SU-DHL-6 (cell line): ENCODE measurements at regions not wholly inside any gene's neighbourhood (a gene's known extent, or its start where the extent isn't known, plus 50 kb on each side); places are given as distances from the start of the nearest gene placed in this dataset.

Experiments used
- H2AFZ ChIP-seq: fragments of 200-600 bp; sonication (generic); 2 replicates; pipeline ENCODE4 v1.6.1; 2014; ENCODE audit warnings: low read depth, mild to moderate bottlenecking, moderate library complexity, mixed read lengths, antibody characterized with exemption, low read length; ENCODE audit not compliant: severe bottlenecking
- H3F3A ChIP-seq: fragments of 200-600 bp; shearing (Covaris generic); 2 replicates; pipeline ENCODE4 v1.6.0; 2016; ENCODE audit warnings: antibody characterized with exemption, mild to moderate bottlenecking; ENCODE audit not compliant: insufficient read depth
- H3K27ac ChIP-seq: fragments of 200-600 bp; sonication (generic); 2 replicates; pipeline ENCODE4 v1.5.1; 2016; ENCODE audit warnings: low read depth, mild to moderate bottlenecking, low read length, moderate library complexity, mixed read lengths
- H3K27me3 ChIP-seq: fragments of 200-600 bp; sonication (generic), shearing (Covaris generic); 2 replicates; pipeline ENCODE4 v1.6.0; 2014; ENCODE audit warnings: mild to moderate bottlenecking, low read length
- H3K36me3 ChIP-seq: fragments of 200-600 bp; sonication (generic); 2 replicates; pipeline ENCODE4 v1.6.1; 2014; ENCODE audit warnings: mild to moderate bottlenecking, low read length, mixed read lengths
- H3K4me2 ChIP-seq: fragments of 300-600, 200-600 bp; shearing (Covaris generic), sonication (generic); 2 replicates; pipeline ENCODE4 v1.6.0; 2014; ENCODE audit warnings: low read length, low read depth, mild to moderate bottlenecking; ENCODE audit not compliant: poor library complexity, severe bottlenecking
- H3K4me3 ChIP-seq: fragments of 200-600 bp; sonication (generic); 2 replicates; pipeline ENCODE4 v1.5.1; 2014; ENCODE audit warnings: antibody characterized with exemption, low read length, mild to moderate bottlenecking, mixed read lengths; ENCODE audit not compliant: insufficient read depth, poor library complexity, severe bottlenecking
- H3K79me2 ChIP-seq: fragments of 200-600 bp; sonication (generic); 2 replicates; pipeline ENCODE4 v1.6.1; 2014; ENCODE audit warnings: mild to moderate bottlenecking, low read length, moderate library complexity; ENCODE audit not compliant: insufficient read depth
- H3K9ac ChIP-seq: fragments of 200-600 bp; sonication (generic); 2 replicates; pipeline ENCODE4 v1.7.0; 2014; ENCODE audit warnings: mild to moderate bottlenecking, low read length
- H3K9me2 ChIP-seq: fragments of 200-600 bp; sonication (generic); replicated peaks from 2 replicates; pipeline ENCODE4 v1.6.1; 2014; ENCODE audit warnings: low read length; ENCODE audit not compliant: insufficient read depth
- H3K9me3 ChIP-seq: fragments of 200-600 bp; sonication (generic); 2 replicates; pipeline ENCODE4 v1.6.1; 2014; ENCODE audit warnings: low read length, mixed read lengths; ENCODE audit not compliant: insufficient read depth
- H4K20me1 ChIP-seq: fragments of 200-600 bp; sonication (generic); 2 replicates; pipeline ENCODE4 v1.6.1; 2014; ENCODE audit warnings: low read depth, mild to moderate bottlenecking, antibody characterized with exemption, low read length, moderate library complexity, mixed read lengths
- EZH2phosphoT487 ChIP-seq: fragments of 200-600 bp; sonication (generic), shearing (Covaris generic); conservative IDR thresholded peaks from 2 replicates; pipeline ENCODE4 v1.6.1; 2018; ENCODE audit warnings: mild to moderate bottlenecking, antibody characterized with exemption, low read length, moderate library complexity, mixed read lengths
- TF ChIP-seq, protein P1 (sequence below): fragments of 200-600 bp; sonication (generic); IDR thresholded peaks from one replicate; pipeline ENCODE4 v1.5.1; 2017; ENCODE audit warnings: antibody characterized with exemption, mild to moderate bottlenecking, low read length, moderate library complexity; ENCODE audit not compliant: insufficient read depth, poor library complexity, severe bottlenecking

DNA sequence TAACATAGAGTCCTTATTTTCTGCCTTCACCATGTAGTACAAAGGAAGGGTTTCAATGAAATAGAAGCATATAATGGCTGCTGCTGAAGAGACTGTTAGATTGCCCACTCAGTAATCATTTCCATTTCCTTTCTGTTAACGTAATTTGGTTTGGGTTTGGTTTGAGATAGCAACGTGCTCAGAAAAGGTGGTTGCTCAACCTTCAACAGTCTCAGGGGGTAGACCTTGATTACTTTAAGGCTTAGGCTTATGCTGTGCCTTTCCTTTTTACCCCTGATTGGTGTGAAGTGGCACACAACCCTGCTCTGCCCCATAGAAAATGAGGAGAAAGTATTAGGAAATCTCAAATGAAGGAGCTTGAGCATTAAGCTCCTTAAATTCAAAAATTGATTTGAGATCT, 163.7 kb upstream of the TP63 start:
- no peak overlapping the region for H3K4me3 ChIP-seq
- no peaks in the 10 kb centered on the region for H3K36me3 ChIP-seq
- no peaks in the 10 kb centered on the region for H3F3A ChIP-seq
- no peak overlapping the region for H3K27ac ChIP-seq
- no peak overlapping the region for H3K4me2 ChIP-seq
- no peaks in the 10 kb centered on the region; the same call in 1 of the 2 replicates for H3K27me3 ChIP-seq
- H3K9ac ChIP-seq, result no peak overlapping the region
- H3K79me2 ChIP-seq, result no peaks in the 10 kb centered on the region
- no peaks in the 10 kb centered on the region for H3K9me2 ChIP-seq
- H3K9me3 ChIP-seq, result no peaks in the 10 kb centered on the region
- peak overlapping the region; percentile 26 for H2AFZ ChIP-seq
- TF ChIP-seq, protein P1, sequence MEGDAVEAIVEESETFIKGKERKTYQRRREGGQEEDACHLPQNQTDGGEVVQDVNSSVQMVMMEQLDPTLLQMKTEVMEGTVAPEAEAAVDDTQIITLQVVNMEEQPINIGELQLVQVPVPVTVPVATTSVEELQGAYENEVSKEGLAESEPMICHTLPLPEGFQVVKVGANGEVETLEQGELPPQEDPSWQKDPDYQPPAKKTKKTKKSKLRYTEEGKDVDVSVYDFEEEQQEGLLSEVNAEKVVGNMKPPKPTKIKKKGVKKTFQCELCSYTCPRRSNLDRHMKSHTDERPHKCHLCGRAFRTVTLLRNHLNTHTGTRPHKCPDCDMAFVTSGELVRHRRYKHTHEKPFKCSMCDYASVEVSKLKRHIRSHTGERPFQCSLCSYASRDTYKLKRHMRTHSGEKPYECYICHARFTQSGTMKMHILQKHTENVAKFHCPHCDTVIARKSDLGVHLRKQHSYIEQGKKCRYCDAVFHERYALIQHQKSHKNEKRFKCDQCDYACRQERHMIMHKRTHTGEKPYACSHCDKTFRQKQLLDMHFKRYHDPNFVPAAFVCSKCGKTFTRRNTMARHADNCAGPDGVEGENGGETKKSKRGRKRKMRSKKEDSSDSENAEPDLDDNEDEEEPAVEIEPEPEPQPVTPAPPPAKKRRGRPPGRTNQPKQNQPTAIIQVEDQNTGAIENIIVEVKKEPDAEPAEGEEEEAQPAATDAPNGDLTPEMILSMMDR, result no peak
- TF ChIP-seq EZH2phosphoT487, result no peak
- H4K20me1 ChIP-seq, result peaks cover 3% of the 10 kb centered on the region; the same call in 1 of the 2 replicates

GRCh38 chr3:189474944-189475343, 156.2 kb upstream of the TP63 start:
- TF ChIP-seq, protein P1, result no peak
- TF ChIP-seq EZH2phosphoT487, result no peak
- no peak overlapping the region for H3K9ac ChIP-seq
- H3K36me3 ChIP-seq, result no peaks in the 10 kb centered on the region
- no peaks in the 10 kb centered on the region for H3F3A ChIP-seq
- H3K4me3 ChIP-seq, result no peak overlapping the region
- no peaks in the 10 kb centered on the region for H3K27me3 ChIP-seq
- H2AFZ ChIP-seq, result no peak overlapping the region
- H3K4me2 ChIP-seq, result no peak overlapping the region
- no peak overlapping the region for H3K27ac ChIP-seq
- H3K9me2 ChIP-seq, result no peaks in the 10 kb centered on the region
- H3K79me2 ChIP-seq, result no peaks in the 10 kb centered on the region
- H3K9me3 ChIP-seq, result no peaks in the 10 kb centered on the region
- H4K20me1 ChIP-seq, result no peaks in the 10 kb centered on the region

- no peaks in the 10 kb centered on the region for H3K36me3 ChIP-seq
- no peaks in the 10 kb centered on the region for H4K20me1 ChIP-seq
- H3K27ac ChIP-seq, result no peak overlapping the region
- no peaks in the 10 kb centered on the region for H3K9me3 ChIP-seq
- H3K79me2 ChIP-seq, result no peaks in the 10 kb centered on the region
- H2AFZ ChIP-seq, result no peak overlapping the region
- no peak overlapping the region for H3K9ac ChIP-seq
- no peaks in the 10 kb centered on the region for H3F3A ChIP-seq
- no peaks in the 10 kb centered on the region for H3K9me2 ChIP-seq
- no peak overlapping the region for H3K4me2 ChIP-seq
- H3K27me3 ChIP-seq, result no peaks in the 10 kb centered on the region
- no peak overlapping the region for H3K4me3 ChIP-seq
- no peak for TF ChIP-seq EZH2phosphoT487
- TF ChIP-seq, protein P1, result no peak
These were observed 153.6 kb upstream of the TP63 start for GRCh38 chr3:189477614-189478013.
